Loucy (cell line): ENCODE measurements at regions not wholly inside any gene's neighbourhood (a gene's known extent, or its start where the extent isn't known, plus 50 kb on each side); places are given as distances from the start of the nearest gene placed in this dataset.

Experiments
- CTCF ChIP-seq: fragments of 200-600 bp; sonication (generic); conservative IDR thresholded peaks from 2 replicates; pipeline ENCODE4 v1.5.1; 2014; ENCODE audit warnings: mild to moderate bottlenecking, antibody characterized with exemption, low read length
- EZH2phosphoT487 ChIP-seq: fragments of 200-600 bp; IDR thresholded peaks from 2 replicates; pipeline ENCODE4 v1.6.1; 2018; ENCODE audit warnings: antibody characterized with exemption, mild to moderate bottlenecking, moderate library complexity, borderline replicate concordance

- TF ChIP-seq CTCF (no peak), EZH2phosphoT487 (no peak)
These were observed 277.2 kb upstream of the CDH9 start for GRCh38 chr5:27315363-27316270.
